ENCODE measurements at regions not wholly inside any gene's neighbourhood (a gene's known extent, or its start where the extent isn't known, plus 50 kb on each side); places are given as distances from the start of the nearest gene placed in this dataset.

DNA sequence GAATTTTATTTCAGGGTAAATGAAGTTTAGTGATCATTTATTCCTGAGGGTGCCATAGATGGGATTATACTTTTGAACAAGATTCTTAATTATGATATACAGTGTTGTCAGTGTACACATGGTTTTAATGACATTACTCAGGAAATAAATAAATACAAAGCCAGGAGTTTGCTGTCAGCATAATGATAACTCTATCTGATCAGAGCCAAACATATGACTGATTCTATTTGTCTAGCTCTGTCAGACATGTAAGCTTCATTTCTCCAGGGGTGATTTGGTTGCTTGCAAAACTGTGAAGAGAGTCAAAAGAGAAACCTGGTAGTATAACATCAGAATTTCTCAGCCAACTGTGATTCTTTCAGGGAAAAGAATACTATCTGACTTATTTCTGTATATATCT is 1425.8 kb upstream of the C9orf72 start:
- H3K27ac ChIP-seq = no peak overlapping the region
- no peaks in the 10 kb centered on the region for H3K36me3 ChIP-seq
- H3K9me3 ChIP-seq = no peaks in the 10 kb centered on the region
- no peaks in the 10 kb centered on the region for H3K4me1 ChIP-seq
- ATAC-seq = no peak
- H3K27me3 ChIP-seq = no peaks in the 10 kb centered on the region
- intact Hi-C loops (cut with DNase I) = no loop called here
- H3K4me3 ChIP-seq = no peak overlapping the region
- no peak for DNase-seq
- TF ChIP-seq POLR2A (IDR thresholded peaks at IDR 0.05) = no peak
- TF ChIP-seq, protein P1, sequence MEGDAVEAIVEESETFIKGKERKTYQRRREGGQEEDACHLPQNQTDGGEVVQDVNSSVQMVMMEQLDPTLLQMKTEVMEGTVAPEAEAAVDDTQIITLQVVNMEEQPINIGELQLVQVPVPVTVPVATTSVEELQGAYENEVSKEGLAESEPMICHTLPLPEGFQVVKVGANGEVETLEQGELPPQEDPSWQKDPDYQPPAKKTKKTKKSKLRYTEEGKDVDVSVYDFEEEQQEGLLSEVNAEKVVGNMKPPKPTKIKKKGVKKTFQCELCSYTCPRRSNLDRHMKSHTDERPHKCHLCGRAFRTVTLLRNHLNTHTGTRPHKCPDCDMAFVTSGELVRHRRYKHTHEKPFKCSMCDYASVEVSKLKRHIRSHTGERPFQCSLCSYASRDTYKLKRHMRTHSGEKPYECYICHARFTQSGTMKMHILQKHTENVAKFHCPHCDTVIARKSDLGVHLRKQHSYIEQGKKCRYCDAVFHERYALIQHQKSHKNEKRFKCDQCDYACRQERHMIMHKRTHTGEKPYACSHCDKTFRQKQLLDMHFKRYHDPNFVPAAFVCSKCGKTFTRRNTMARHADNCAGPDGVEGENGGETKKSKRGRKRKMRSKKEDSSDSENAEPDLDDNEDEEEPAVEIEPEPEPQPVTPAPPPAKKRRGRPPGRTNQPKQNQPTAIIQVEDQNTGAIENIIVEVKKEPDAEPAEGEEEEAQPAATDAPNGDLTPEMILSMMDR (IDR thresholded peaks at IDR 0.05) = no peak

DNA sequence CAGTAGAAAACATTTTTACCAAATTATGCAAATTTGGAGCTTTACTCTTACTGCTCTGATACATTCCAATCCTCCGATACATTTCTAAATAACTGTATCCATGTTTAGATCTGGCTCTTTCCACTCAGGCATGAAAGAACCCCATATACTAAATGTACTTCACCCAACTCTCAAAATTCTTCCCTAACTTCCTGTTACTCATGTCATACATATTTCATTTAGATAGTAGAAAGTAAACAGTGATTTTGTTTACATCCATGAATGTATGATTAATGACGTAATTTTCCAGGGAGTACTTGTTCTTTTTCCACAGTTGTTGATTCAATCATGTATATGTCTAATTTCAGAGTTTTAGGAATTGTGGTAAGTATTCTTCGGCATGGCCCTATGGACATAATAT is 1426.5 kb upstream of the C9orf72 start:
- ATAC-seq = no peak

DNA sequence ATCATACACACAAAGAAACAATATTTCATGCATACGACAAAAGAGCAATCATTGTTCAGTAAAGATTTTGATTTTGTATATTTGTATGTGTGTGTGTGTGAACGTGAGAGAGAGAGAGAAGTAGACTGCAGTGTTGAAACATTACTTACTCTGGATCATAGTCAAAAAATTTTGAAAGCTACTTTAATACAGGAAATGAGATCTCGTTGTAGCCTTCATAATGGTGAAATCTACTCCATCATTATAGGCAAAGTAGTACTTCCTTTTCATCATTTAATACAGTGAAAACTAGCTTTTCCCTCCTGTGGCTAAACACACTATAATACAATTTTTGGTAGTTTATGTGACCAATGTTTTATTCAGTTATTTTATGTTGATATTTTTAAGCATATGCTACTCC is 1427.7 kb upstream of the C9orf72 start:
- Histone ChIP-seq H3K36me3 (no peaks in the 10 kb centered on the region), H3K27ac (no peak overlapping the region), H3K27me3 (no peaks in the 10 kb centered on the region), H3K4me3 (no peak overlapping the region), H3K9me3 (no peaks in the 10 kb centered on the region), H3K4me1 (no peaks in the 10 kb centered on the region)
- intact Hi-C loops (cut with DNase I) = no loop called here
- WGBS (ENCODE audit: insufficient coverage, low coverage, low lambda C conversion rate, missing lambda C conversion rate) = 27% methylated on average over 3 of the region's 3 CpGs
- ATAC-seq = no peak
- TF ChIP-seq, protein P1 (IDR thresholded peaks at IDR 0.05) = no peak
- no peak for TF ChIP-seq POLR2A (IDR thresholded peaks at IDR 0.05)
- no peak for DNase-seq

More for the DNA sequence above, 1426.5 kb upstream of the C9orf72 start:
- no peaks in the 10 kb centered on the region for H3K9me3 ChIP-seq
- WGBS (ENCODE audit: insufficient coverage, low coverage, low lambda C conversion rate, missing lambda C conversion rate) = 42% methylated on average over 3 of the region's 3 CpGs
- TF ChIP-seq, protein P1 (IDR thresholded peaks at IDR 0.05) = no peak
- TF ChIP-seq POLR2A (IDR thresholded peaks at IDR 0.05) = no peak
- intact Hi-C loops (cut with DNase I) = no loop called here
- no peaks in the 10 kb centered on the region for H3K4me1 ChIP-seq
- no peaks in the 10 kb centered on the region for H3K36me3 ChIP-seq
- no peak overlapping the region for H3K27ac ChIP-seq
- DNase-seq = no peak
- no peaks in the 10 kb centered on the region for H3K27me3 ChIP-seq
- no peak overlapping the region for H3K4me3 ChIP-seq

DNA sequence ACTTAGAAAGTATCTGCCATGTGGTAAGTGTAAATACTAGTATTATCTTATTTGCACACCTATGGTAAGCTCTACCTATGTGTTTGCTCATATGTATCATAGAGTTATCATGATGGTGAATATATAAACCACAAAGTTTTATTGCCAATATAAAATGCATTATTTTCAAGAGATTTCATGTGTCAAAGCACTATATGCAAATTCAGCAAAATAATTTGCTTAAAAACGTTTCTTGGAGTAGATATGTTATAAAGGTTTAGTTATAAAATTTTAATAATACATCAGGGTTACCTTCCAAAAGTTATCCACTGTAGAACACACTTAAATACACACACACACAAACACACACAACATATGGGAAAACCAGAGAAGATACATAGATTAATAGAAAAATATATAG is 1431.7 kb upstream of the C9orf72 start:
- no peak for ATAC-seq
- TF ChIP-seq, protein P1 (IDR thresholded peaks at IDR 0.05) = no peak
- no peak for TF ChIP-seq POLR2A (IDR thresholded peaks at IDR 0.05)
- intact Hi-C loops (cut with DNase I) = no loop called here
- Histone ChIP-seq H3K4me3 (no peak overlapping the region), H3K4me1 (no peaks in the 10 kb centered on the region), H3K9me3 (no peaks in the 10 kb centered on the region), H3K36me3 (no peaks in the 10 kb centered on the region), H3K27me3 (no peaks in the 10 kb centered on the region), H3K27ac (no peak overlapping the region)
- DNase-seq = no peak
- 20% methylated on average over 1 of the region's 1 CpG for WGBS (ENCODE audit: insufficient coverage, low coverage, low lambda C conversion rate, missing lambda C conversion rate)

DNA sequence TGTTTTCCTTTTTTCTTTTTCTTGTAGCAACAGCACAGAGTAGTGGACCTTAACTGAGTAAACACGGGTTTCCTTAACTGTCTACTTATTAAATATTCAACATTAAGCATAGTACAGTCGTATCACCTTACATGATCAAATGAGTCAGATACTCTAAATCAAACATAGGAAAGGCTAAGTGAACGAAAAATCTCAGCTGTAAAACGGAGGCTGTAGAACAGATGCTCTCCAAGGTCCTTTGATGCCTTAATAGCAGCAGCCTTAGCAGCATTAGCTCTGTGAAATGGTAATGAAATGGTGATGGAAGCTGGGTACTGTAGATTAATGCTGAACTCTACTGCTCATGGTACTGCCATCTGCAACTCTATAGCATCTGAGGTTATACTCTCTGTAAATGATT is 1433.3 kb upstream of the C9orf72 start:
- no peak overlapping the region for H3K27ac ChIP-seq
- no peaks in the 10 kb centered on the region for H3K27me3 ChIP-seq
- intact Hi-C loops (cut with DNase I) = no loop called here
- H3K9me3 ChIP-seq = no peaks in the 10 kb centered on the region
- no peak for TF ChIP-seq POLR2A (IDR thresholded peaks at IDR 0.05)
- TF ChIP-seq, protein P1 (IDR thresholded peaks at IDR 0.05) = no peak
- no peak for ATAC-seq
- no peak for DNase-seq
- H3K36me3 ChIP-seq = no peaks in the 10 kb centered on the region
- no peaks in the 10 kb centered on the region for H3K4me1 ChIP-seq
- H3K4me3 ChIP-seq = no peak overlapping the region
- WGBS (ENCODE audit: insufficient coverage, low coverage, low lambda C conversion rate, missing lambda C conversion rate) = 46% methylated on average over 4 of the region's 4 CpGs

Measured in right lobe of liver (tissue), 6 donors.